ENCODE measurements at regions not wholly inside any gene's neighbourhood (a gene's known extent, or its start where the extent isn't known, plus 50 kb on each side); places are given as distances from the start of the nearest gene placed in this dataset.

GRCh38 chr17:79263191-79263590, 188.6 kb downstream of the ENGASE start:
- Histone ChIP-seq H2AFZ (ENCODE audit: low read length) (no peak overlapping the region), H3K27me3 (ENCODE audit: insufficient read depth, low read length, poor library complexity, severe bottlenecking) (peaks cover under 1% of the 10 kb centered on the region), H3K4me1 (ENCODE audit: insufficient read depth, low read length, poor library complexity, severe bottlenecking) (no peaks in the 10 kb centered on the region), H3F3A (ENCODE audit: low read depth) (no peaks in the 10 kb centered on the region), H3K4me2 (ENCODE audit: low read depth, low read length, poor library complexity, severe bottlenecking) (no peak overlapping the region), H3K9me3 (ENCODE audit: insufficient read depth, low read depth, low read length) (no peaks in the 10 kb centered on the region), H3K4me3 (ENCODE audit: low read length, poor library complexity, severe bottlenecking) (no peak overlapping the region), H3K9ac (ENCODE audit: low read depth, low read length, poor library complexity, severe bottlenecking) (no peak overlapping the region), H3K36me3 (ENCODE audit: insufficient read depth, low read length) (no peaks in the 10 kb centered on the region), H3K9me2 (replicated peaks; ENCODE audit: low read depth, low read length) (no peaks in the 10 kb centered on the region), H3K79me2 (ENCODE audit: insufficient read depth, low read length) (no peaks in the 10 kb centered on the region), H4K20me1 (ENCODE audit: insufficient read depth, low read length, poor library complexity, severe bottlenecking) (no peaks in the 10 kb centered on the region)
- TF ChIP-seq EZH2phosphoT487 (IDR thresholded peaks at IDR 0.05; ENCODE audit: borderline replicate concordance) (no peak), CTCF (conservative IDR thresholded peaks at IDR 0.05; ENCODE audit: low read length) (no peak)

GRCh38 chr17:79262624-79263023, 188.0 kb downstream of the ENGASE start:
- no peak for TF ChIP-seq EZH2phosphoT487 (IDR thresholded peaks at IDR 0.05; ENCODE audit: borderline replicate concordance)
- TF ChIP-seq CTCF (conservative IDR thresholded peaks at IDR 0.05; ENCODE audit: low read length): no peak
- no peaks in the 10 kb centered on the region for H3K4me1 ChIP-seq (ENCODE audit: insufficient read depth, low read length, poor library complexity, severe bottlenecking)
- H3K9me2 ChIP-seq (replicated peaks; ENCODE audit: low read depth, low read length): no peaks in the 10 kb centered on the region
- no peaks in the 10 kb centered on the region for H3K36me3 ChIP-seq (ENCODE audit: insufficient read depth, low read length)
- no peaks in the 10 kb centered on the region for H3K79me2 ChIP-seq (ENCODE audit: insufficient read depth, low read length)
- no peaks in the 10 kb centered on the region for H4K20me1 ChIP-seq (ENCODE audit: insufficient read depth, low read length, poor library complexity, severe bottlenecking)
- H3K9me3 ChIP-seq (ENCODE audit: insufficient read depth, low read depth, low read length): no peaks in the 10 kb centered on the region
- no peak overlapping the region for H3K9ac ChIP-seq (ENCODE audit: low read depth, low read length, poor library complexity, severe bottlenecking)
- H3K27me3 ChIP-seq (ENCODE audit: insufficient read depth, low read length, poor library complexity, severe bottlenecking): peaks cover 4% of the 10 kb centered on the region
- H3F3A ChIP-seq (ENCODE audit: low read depth): no peaks in the 10 kb centered on the region
- no peak overlapping the region for H3K4me2 ChIP-seq (ENCODE audit: low read depth, low read length, poor library complexity, severe bottlenecking)
- H2AFZ ChIP-seq (ENCODE audit: low read length): no peak overlapping the region
- H3K4me3 ChIP-seq (ENCODE audit: low read length, poor library complexity, severe bottlenecking): no peak overlapping the region

- H3K79me2 ChIP-seq (ENCODE audit: insufficient read depth, low read length): no peaks in the 10 kb centered on the region
These were observed 186.9 kb downstream of the ENGASE start for GRCh38 chr17:79261355-79262072.

More at GRCh38 chr17:79261355-79262072, 186.9 kb downstream of the ENGASE start:
- Histone ChIP-seq H3K36me3 (ENCODE audit: insufficient read depth, low read length) (no peaks in the 10 kb centered on the region), H3F3A (ENCODE audit: low read depth) (no peaks in the 10 kb centered on the region), H2AFZ (ENCODE audit: low read length) (no peak overlapping the region), H3K9me2 (replicated peaks; ENCODE audit: low read depth, low read length) (no peaks in the 10 kb centered on the region), H3K9ac (ENCODE audit: low read depth, low read length, poor library complexity, severe bottlenecking) (no peak overlapping the region), H3K4me3 (ENCODE audit: low read length, poor library complexity, severe bottlenecking) (no peak overlapping the region), H3K27me3 (ENCODE audit: insufficient read depth, low read length, poor library complexity, severe bottlenecking) (peaks cover 4% of the 10 kb centered on the region), H3K9me3 (ENCODE audit: insufficient read depth, low read depth, low read length) (no peaks in the 10 kb centered on the region), H3K4me2 (ENCODE audit: low read depth, low read length, poor library complexity, severe bottlenecking) (no peak overlapping the region), H3K4me1 (ENCODE audit: insufficient read depth, low read length, poor library complexity, severe bottlenecking) (no peaks in the 10 kb centered on the region), H4K20me1 (ENCODE audit: insufficient read depth, low read length, poor library complexity, severe bottlenecking) (no peaks in the 10 kb centered on the region)
- no peak for TF ChIP-seq CTCF (conservative IDR thresholded peaks at IDR 0.05; ENCODE audit: low read length)
- no peak for TF ChIP-seq EZH2phosphoT487 (IDR thresholded peaks at IDR 0.05; ENCODE audit: borderline replicate concordance)
